GM20000 (cell line): ENCODE measurements at regions not wholly inside any gene's neighbourhood (a gene's known extent, or its start where the extent isn't known, plus 50 kb on each side); places are given as distances from the start of the nearest gene placed in this dataset.

Experiments
- DNase-seq: peaks from one replicate; pipeline ENCODE4 v3.0.0; 2012; ENCODE audit warnings: low spot score
- CTCF ChIP-seq: IDR thresholded peaks from 2 replicates; pipeline ENCODE4 v1.5.1; 2012; ENCODE audit warnings: mild to moderate bottlenecking, control low read depth; ENCODE audit errors: extremely low read depth, missing control alignments

DNA sequence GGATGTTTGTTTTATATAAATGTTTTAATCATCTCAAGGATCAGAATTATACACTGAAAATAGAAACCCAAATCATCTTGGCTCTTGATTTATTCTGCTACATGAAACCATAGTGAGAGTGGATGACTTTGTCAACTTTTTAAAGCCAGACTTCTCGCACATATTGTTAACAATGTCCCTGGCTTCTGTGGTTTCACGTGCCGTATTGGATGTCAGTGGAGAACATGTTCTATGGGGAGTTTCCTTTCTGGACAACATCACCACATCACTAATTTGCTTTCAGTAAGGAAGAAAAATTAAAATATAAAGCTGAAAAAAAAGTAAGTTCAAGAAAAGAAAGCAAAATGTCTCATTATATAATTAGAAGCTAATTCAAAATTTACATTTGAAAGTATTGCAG lies 297.1 kb upstream of the MME start:
- no peak for DNase-seq
- no peak for TF ChIP-seq CTCF

DNA sequence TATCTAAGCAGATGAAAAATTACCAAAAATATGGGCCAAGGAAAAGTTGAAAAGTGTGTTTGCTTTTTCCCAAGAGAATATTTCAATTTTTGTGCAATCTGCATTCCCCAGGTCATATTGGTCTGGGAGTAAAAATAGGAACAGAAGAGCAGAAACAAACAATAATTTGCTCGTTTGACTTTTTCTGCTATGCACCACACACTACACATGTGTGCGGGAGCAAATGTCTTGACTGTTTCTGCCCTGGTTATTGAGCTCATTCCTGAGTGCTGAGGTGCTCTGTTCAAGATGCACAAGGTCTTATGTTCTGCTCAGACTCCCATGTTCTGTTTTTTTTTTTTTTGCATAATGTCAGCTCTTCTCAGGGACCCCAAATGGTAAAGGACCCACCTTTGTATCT lies 298.0 kb upstream of the MME start:
- TF ChIP-seq CTCF: no peak
- no peak for DNase-seq

GRCh38 chr3:154781595-154781994 lies 298.5 kb upstream of the MME start:
- no peak for TF ChIP-seq CTCF
- no peak for DNase-seq

DNA sequence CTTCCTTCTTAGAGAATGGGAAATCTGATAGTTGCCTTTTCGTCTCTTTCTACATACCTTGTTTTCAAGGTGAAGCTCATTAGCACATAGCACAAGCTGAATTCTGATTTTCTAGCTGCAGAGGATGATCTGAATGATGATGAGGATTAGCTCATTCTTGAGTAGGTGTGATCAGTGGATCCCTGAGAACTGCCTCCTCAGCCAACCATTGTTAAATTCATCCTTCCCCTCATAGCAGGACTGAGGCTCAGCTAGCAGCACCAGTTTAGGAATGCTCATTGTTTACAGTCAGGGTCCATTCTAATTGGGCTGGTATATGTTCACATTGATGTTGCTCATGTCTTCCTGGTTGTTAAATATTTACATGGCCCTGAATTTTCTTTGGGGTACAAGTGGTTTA lies 299.9 kb upstream of the MME start:
- DNase-seq: no peak
- no peak for TF ChIP-seq CTCF

GRCh38 chr3:154779571-154779970 lies 300.5 kb upstream of the MME start:
- TF ChIP-seq CTCF: no peak
- no peak for DNase-seq

DNA sequence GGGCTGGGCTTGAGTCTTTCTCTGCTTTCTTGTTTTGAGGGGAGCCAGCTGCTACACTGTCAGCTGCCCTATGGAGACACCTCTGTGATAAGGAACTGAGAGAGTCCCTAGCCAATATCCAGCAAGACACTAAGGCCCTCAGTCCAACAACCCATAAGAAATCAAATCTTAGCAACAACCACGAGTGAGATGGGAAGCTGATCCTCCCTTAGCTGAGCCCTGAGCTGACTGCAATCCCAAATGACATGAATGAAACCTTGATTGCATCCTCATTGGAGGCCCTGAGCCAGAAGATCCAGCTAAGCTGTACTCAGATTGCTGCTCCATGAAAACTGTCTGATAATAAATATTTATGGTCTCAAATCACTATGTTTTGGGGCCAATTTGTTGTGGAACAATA lies 302.1 kb upstream of the MME start:
- no peak for TF ChIP-seq CTCF
- no peak for DNase-seq

GRCh38 chr3:154776549-154777225 lies 303.4 kb upstream of the MME start:
- no peak for DNase-seq
- no peak for TF ChIP-seq CTCF
